ENCODE measurements at regions not wholly inside any gene's neighbourhood (a gene's known extent, or its start where the extent isn't known, plus 50 kb on each side); places are given as distances from the start of the nearest gene placed in this dataset.
"Not testable (repeated sequence)": the region's sequence is repeated elsewhere in the genome, so short reads cannot be mapped to it uniquely, and the experiment has no call there.

GRCh38 chr11:16520713-16521112, 164.4 kb upstream of the SOX6 start:
- BruUV-seq (replicated peaks); H3K4me3 ChIP-seq (replicated peaks in 1 of 2; ENCODE audit: low read depth in 1 of 2, low read length in 2 of 2); DNase-seq (ENCODE audit: low read depth, low spot score); H3K79me2 ChIP-seq (ENCODE audit: insufficient read depth, low read length); H2AFZ ChIP-seq (ENCODE audit: low read depth, low read length, poor library complexity, severe bottlenecking); H3K4me2 ChIP-seq (ENCODE audit: low read length); intact Hi-C loops (cut with micrococcal nuclease); H3K4me1 ChIP-seq (ENCODE audit: control insufficient read depth in 1 of 2, insufficient read depth in 2 of 2, low read length in 2 of 2); ATAC-seq; CTCF ChIA-PET; H3K9me2 ChIP-seq (ENCODE audit: insufficient read depth); RAD21 ChIA-PET (ENCODE audit: low non-redundant PET in 1 of 2, low total read pairs in 2 of 2, uncharacterized antibody in 2 of 2, unreplicated experiment in 2 of 2); H4K20me1 ChIP-seq (ENCODE audit: insufficient read depth); POLR2A ChIA-PET; H3K36me3 ChIP-seq (ENCODE audit: control insufficient read depth in 1 of 2, insufficient read depth in 2 of 2, low read length in 2 of 2); H3K9me3 ChIP-seq (ENCODE audit: control insufficient read depth in 1 of 2, insufficient read depth in 1 of 2, low read depth in 1 of 2, low read length in 2 of 2); H3K27me3 ChIP-seq (ENCODE audit: insufficient read depth, low read length); H3K9ac ChIP-seq (ENCODE audit: low read length); H3K27ac ChIP-seq (ENCODE audit: low read depth, low read length): not testable (repeated sequence)

GRCh38 chr11:16512899-16513241, 156.5 kb upstream of the SOX6 start:
- CTCF ChIA-PET, result no interaction called here
- Histone ChIP-seq H2AFZ (ENCODE audit: low read depth, low read length, poor library complexity, severe bottlenecking) (no peak overlapping the region), H3K27ac (ENCODE audit: low read depth, low read length) (no peak overlapping the region), H3K4me3 (replicated peaks in 1 of 2; ENCODE audit: low read depth in 1 of 2, low read length in 2 of 2) (no peak overlapping the region), H3K9ac (ENCODE audit: low read length) (no peak overlapping the region), H4K20me1 (ENCODE audit: insufficient read depth) (no peaks in the 10 kb centered on the region; the same call in 1 of the 2 replicates), H3K9me2 (ENCODE audit: insufficient read depth) (no peaks in the 10 kb centered on the region), H3K36me3 (ENCODE audit: control insufficient read depth in 1 of 2, insufficient read depth in 2 of 2, low read length in 2 of 2) (no peaks in the 10 kb centered on the region), H3K27me3 (ENCODE audit: insufficient read depth, low read length) (peaks cover 8% of the 10 kb centered on the region; the same call in 1 of the 2 replicates), H3K9me3 (ENCODE audit: control insufficient read depth in 1 of 2, insufficient read depth in 1 of 2, low read depth in 1 of 2, low read length in 2 of 2) (no peaks in the 10 kb centered on the region), H3K4me2 (ENCODE audit: low read length) (no peak overlapping the region), H3K79me2 (ENCODE audit: insufficient read depth, low read length) (no peaks in the 10 kb centered on the region), H3K4me1 (ENCODE audit: control insufficient read depth in 1 of 2, insufficient read depth in 2 of 2, low read length in 2 of 2) (no peaks in the 10 kb centered on the region)
- no peak for DNase-seq (ENCODE audit: low read depth, low spot score)
- POLR2A ChIA-PET, result no interaction called here
- ATAC-seq, result no peak
- BruUV-seq (replicated peaks), result no TSS peak
- RAD21 ChIA-PET (ENCODE audit: low non-redundant PET in 1 of 2, low total read pairs in 2 of 2, uncharacterized antibody in 2 of 2, unreplicated experiment in 2 of 2), result no interaction called here
- TF ChIP-seq CEBPB (IDR thresholded peaks at IDR 0.05; ENCODE audit: low read depth), result no peak
- no peak for TF ChIP-seq EGR1 (IDR thresholded peaks at IDR 0.05; ENCODE audit: low read depth)
- TF ChIP-seq MAX (IDR thresholded peaks at IDR 0.05), result no peak
- no peak for TF ChIP-seq ATF3 (IDR thresholded peaks at IDR 0.05)
- no peak for TF ChIP-seq ZNF274 (IDR thresholded peaks at IDR 0.05; ENCODE audit: low read depth, low read length)
- no peak for TF ChIP-seq SIN3A (IDR thresholded peaks at IDR 0.05; ENCODE audit: low read depth)
- no peak for TF ChIP-seq ELF1 (IDR thresholded peaks at IDR 0.05; ENCODE audit: borderline replicate concordance, low read depth)
- TF ChIP-seq TCF7L2 (IDR thresholded peaks at IDR 0.05; ENCODE audit: borderline replicate concordance, extremely low read depth, insufficient read depth, insufficient read length), result no peak
- TF ChIP-seq POLR2AphosphoS5 (IDR thresholded peaks at IDR 0.05; ENCODE audit: low read depth, low read length), result no peak
- no peak for TF ChIP-seq YY1 (IDR thresholded peaks at IDR 0.05; ENCODE audit: extremely low read depth, insufficient replicate concordance, low read depth, low read length)
- no peak for TF ChIP-seq SRF (IDR thresholded peaks at IDR 0.05; ENCODE audit: low read depth)
- TF ChIP-seq EZH2 (IDR thresholded peaks at IDR 0.05), result no peak
- TF ChIP-seq CTCF (IDR thresholded peaks at IDR 0.05 in 2 of 3, conservative IDR thresholded peaks at IDR 0.05 in 1 of 3; ENCODE audit: borderline replicate concordance in 1 of 3, insufficient read depth in 1 of 3, low read depth in 2 of 3, low read length in 2 of 3), result no peak
- no peak for TF ChIP-seq FOSL1 (IDR thresholded peaks at IDR 0.05; ENCODE audit: low read depth)
- no peak for TF ChIP-seq JUND (IDR thresholded peaks at IDR 0.05)
- intact Hi-C loops (cut with micrococcal nuclease), result no loop called here

All from HCT116 (cell line).